NK-92 treated with Interleukin-12 subunit alpha and Interleukin-12 subunit beta, amount 100 ng/mL, for 24 hours (cell line): ENCODE measurements at regions not wholly inside any gene's neighbourhood (a gene's known extent, or its start where the extent isn't known, plus 50 kb on each side); places are given as distances from the start of the nearest gene placed in this dataset.
"Not testable (repeated sequence)": the region's sequence is repeated elsewhere in the genome, so short reads cannot be mapped to it uniquely, and the experiment has no call there.

ENCODE experiments used
- DNase-seq: peaks from one replicate; lab custom pipeline; 2025; lab: John Stamatoyannopoulos, UW

DNA sequence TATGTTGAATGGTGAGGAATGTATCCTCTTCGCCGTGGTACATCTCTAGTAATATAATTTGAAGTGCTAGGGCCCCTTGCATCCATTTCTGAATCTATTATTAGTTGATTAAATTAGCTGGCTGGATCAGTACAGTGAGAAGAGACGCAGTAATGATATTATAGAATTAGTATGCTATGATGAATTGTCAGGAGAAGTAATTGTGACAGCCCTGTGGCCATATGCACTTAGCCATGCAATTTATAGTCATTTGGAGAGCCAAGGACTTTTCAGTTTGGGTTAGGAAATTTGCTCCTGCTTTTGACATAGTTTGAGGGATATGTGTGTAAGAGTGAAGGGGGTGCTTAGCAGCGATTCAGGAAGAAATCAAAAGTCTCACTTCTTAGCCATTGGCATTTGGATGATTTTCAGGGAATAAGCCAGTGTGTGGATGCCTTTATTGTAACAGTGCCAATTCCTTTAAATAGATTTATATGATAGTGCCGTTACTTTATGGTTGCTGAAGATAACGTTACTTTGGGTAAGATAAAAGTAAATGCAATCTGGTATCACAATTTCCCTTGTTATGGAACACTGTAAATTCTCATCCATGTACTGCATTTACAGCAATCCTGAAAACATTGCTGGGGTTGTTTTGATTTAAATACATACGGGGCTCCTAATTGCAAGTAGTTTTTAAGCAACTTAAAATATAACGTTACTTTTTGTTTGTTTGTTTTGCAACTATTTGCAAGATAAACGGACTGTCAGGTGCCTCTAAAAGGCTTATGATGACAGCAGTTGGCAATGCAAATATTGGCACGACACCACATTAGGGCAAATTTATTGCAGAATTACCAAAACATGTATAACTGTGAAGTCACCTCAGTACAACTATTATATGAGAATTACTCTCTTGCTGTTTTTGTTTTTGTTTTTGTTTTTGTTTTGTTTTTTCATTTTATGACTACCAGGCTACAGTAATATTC lies 875.4 kb upstream of the WWC1 start:
- no peak for DNase-seq

DNA sequence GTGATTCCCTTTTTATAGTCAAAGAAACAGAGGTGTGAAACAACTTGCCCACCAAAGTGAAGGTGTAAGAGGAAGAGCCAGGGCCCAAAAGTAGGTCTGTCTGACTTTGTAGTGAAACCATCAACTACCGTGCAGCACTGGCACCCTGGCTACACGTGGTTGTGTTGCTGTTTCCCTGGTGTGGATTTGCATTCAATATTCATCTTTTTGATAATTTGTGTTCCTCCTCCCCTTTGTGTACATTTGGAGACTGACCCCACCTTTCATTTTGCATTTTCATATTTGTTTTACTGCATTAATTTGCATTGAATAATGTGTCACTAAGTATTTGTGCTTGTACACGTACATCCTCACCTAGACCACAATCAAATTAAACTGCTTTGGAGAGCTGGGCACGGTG lies 873.8 kb upstream of the WWC1 start:
- DNase-seq = no peak

DNA sequence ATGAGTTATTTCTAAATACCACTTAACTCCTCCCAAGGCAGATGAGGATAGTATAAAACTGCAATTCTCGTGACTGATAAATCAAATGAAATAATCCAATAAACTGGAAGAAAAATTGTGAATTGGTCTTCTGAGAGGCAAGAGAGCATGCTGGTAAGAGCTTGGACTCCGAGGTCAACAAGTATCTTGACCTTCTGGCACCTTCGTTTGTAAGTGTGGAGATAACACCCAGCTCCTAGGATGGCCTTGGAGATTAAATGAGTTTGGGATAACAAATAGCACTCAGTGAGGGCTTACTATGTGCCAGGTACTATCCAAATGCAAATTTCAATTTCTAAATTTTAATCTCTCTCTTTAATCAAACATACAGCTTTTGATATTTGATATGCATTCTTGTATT lies 866.3 kb upstream of the WWC1 start:
- no peak for DNase-seq

DNA sequence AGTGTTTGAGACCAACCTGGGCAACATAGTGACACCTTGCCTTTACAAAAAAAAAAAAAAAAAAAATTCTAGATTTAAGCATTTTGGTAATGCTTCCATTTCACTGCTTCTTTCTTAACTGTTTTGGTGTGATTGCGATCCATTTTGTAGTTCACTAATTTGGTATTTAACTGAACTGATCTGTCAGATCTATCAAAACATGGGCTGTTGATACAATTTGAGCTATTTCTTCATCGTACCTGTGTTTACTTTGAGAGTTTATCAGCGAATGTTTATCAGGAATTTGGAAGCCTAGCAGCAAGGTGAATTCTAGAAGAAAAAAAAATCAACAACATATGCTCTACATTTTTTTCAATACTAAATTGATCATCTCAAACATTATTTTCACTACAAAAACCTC lies 864.9 kb upstream of the WWC1 start:
- no peak for DNase-seq

DNA sequence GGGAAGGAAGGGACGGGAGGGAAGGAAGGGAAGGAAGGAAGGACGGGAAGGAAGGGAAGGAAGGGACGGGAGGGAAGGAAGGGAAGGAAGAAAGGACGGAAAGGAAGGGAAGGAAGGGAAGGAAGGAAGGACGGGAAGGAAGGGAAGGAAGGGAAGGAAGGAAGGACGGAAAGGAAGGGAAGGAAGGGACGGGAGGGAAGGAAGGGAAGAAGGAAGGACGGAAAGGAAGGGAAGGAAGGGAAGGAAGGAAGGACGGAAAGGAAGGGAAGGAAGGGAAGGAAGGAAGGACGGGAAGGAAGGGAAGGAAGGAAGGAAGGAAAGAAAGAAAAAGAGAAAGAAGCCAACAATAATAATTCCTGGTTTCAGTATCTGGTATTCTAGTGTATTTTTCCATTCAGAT lies 863.8 kb upstream of the WWC1 start:
- DNase-seq = not testable (repeated sequence)

DNA sequence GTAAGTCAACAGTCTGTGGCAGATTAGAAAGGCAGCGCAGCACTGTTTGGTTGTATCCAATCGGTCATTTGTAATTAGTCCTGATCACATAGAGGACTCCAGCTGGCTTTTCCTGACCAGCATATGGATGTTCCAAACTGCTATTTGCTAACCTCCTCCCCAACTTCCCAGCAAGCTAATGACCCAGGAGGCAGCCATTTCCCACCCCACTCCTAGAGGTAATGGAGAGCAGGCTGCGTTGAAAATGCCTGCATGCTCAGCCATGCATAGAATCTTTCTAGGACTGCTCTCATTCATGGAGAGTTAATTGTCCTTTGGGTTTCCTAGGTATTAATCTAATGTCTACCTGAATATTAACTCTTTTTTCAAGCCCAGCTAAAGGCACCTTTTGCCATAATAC lies 850.6 kb upstream of the WWC1 start:
- no peak for DNase-seq

DNA sequence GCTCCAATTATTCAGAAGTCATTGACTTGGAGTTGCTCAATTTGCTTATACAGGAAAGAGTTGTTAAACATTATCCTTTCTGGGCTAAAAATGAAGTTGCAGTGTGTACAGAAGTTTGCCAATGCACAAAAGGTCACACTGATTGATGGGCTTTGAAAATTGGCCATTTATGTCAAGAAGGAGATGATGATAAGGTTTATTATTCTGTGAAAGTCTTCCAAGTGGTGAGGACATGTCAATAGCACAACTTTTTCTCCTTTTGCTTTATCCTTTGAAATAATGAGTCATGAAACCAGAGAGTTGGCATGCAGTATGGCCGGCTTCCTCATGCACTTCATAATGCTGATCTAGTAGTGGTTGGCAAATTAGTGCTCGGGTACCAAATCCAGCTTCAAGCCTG lies 848.5 kb upstream of the WWC1 start:
- DNase-seq = no peak

DNA sequence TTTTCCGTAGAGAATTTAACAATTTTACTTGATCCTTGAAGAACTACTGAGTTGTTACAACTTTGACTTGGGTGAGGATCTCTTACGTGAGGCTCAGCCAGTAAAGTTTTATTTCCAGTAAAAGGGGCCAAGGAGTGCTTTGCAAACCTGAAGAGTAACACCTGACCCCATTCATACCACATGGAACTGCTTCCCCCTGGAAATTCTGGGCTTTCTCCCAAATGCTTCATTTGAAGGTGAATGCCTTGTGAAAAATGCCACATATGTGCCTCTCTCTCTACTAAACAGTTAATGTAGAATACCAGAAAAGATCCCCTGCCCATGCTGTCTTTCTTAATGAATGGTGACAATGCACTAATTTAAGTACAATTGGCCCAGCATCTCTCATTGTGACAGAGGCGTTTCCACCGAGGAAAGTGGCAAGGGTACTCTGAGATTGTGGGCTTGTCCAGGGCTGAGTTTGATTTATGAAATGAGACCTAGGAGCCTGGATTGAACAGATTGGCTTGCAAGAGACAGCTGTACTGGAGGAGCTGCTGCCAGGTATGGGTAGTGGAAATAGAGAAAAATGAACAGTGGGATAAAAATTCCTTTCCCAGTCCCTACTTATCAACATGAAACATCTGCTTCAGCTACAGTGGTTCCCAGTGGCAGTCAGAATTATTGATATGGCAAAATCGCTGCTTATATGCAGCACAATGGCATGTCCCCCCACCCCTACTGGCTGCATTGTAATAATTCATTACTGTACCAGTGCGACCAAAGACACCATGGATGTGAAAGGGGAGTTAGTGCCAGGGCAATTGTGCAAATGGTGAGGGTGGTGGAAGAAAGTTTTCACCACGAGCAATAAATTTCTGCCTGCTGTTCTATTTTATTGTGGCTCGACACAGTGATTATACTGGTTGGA lies 843.7 kb upstream of the WWC1 start:
- DNase-seq = no peak

DNA sequence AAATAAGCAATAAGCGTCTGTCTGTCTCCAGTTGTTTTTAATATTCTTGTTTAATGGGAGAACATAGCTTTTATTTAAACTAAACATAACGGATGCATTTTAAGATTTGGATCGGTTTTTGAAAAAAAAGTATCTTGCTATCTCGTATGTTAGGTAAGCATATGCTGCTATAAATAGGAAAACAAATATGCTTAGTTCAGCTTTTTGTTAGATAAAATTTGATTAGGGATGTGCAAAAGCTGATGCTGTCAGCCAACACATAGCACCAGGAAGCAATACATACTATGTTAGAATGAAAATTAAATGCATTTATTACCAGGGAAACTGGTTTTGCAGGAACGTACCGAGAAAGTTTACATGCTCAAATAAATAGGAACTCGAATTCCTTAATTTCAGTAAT lies 843.1 kb upstream of the WWC1 start:
- DNase-seq = no peak

DNA sequence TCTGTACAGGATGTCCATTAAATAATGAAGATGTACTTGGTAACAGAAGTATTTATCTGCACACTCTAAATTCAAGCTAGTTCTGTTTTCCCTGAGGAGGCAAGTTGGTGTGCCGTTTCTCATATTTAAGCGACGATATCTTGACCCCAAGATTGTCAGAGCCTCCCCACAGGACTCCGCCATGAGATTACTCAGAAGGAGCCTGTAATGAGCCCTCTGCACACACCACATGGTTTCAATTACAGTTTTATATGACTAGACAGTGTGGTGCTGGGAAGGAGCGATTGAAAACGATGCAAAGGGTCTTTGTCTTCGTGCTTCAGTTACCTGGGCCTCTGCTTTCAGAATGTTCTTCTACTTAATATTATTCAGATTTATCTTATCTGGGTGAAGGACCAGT lies 840.4 kb upstream of the WWC1 start:
- DNase-seq = no peak

DNA sequence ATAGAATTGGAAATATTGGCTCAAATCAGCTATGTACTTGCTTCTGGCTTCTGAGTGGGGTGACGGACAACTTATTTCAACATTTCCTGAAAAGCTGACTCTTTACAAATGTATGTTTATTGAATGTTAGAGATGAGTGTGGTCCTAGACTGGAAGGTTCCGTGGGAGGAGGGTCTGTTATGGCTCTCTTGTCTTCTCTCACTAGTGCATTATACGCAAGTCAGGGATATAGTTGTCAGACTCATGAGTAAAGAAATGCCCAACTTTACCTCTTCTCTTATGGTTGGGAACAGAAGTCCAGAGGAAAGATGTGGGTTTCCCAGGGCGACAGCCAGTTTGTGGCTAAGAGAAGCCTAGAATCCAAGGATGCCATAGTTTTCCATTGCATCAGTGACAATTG lies 839.3 kb upstream of the WWC1 start:
- no peak for DNase-seq

DNA sequence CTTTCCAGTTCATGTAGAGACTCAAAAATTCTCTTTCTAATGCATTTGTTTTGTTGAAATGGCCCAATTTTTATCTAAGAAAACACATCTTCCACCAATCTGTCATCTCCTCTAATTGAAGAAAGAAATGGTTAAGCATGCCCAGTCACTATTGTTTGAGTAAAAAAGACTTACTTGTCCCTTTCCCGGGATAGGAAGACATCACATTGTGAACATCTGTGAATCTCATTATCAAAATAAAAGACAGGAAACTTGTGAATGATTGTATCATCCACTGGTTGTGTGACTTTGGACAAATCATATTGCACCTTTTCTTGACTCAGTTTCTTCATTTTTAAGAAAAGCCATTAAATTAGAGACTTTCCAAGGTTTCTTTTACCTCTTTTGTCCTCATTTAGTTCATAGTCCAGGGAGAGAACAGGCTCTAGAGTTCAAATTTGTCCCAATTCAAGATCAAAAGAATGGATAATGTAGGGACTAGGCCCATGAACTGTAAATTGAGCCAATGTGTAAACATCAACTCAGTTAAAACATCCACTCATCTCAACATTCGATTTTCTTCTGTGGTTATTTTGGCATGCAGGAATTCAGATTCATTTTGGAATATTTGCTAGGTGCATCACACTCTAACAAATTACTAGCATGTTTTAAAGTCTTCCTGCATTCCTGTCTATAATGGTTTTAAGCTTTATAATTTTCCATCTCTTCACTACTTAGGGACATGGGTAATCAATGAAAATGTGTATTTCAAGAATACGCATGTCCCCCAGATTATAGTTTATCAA lies 838.0 kb upstream of the WWC1 start:
- DNase-seq = no peak

DNA sequence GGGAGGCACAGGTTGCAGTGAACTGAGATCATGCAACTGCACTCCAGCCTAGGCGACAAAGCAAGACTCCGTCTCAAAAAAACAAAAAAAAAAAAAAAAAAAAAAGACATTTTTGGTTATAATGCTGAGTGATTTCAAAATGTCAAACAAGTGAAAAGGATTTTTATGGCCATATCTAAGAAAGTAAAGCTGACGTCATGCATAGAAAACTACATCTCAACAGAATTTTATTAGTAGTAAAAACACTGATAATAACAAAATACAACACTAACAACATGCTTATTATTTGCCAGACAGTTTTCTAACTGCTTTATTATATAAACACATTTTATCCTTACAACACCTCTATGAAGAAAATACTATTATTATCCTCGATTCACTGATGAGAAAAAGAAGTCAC lies 833.0 kb upstream of the WWC1 start:
- DNase-seq = no peak

DNA sequence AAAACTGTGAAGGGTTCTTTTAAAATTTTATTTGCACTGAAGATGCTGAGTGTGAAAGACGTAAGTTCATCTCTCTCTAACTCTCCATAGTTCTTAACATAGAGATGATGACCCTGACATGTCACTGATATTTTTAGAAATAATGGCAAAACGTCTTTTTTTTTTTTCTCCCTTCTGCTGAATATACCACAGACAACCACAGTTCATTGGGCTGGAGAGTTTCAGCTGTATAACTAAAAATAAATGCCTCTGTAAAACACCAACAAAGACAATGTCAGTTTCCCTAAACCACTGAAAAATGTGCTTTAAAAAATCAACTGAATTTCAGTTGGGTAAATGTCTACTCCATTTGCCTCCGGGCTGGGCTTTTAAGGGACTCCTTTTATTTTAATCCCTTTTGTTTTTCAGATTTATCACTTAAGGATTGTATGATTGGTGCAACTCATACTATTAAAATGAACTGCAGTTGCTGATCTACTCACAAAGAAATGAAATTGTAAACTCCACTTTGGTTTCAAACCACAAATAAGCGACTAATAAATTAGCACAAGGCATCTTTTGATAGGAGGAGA lies 830.9 kb upstream of the WWC1 start:
- DNase-seq = no peak

DNA sequence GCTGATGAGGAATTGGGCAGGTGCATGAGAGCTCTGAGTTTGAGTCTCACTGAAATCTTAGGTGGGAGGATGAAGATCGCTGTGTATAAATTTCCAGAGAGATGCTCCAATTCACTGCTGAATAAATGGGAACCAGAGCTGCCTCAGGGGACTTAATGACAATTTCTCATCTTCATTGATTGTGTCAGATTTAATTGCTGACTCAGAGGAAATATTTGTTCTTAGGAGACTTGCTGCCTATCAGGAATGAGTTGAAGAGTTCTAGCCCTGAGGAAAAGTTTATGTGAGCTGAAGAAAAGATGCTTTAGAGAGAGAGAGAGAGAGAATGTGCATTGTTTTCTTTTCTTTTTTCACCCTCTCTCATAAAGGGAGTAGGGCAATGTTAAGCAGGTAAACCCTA lies 827.5 kb upstream of the WWC1 start:
- DNase-seq = no peak

DNA sequence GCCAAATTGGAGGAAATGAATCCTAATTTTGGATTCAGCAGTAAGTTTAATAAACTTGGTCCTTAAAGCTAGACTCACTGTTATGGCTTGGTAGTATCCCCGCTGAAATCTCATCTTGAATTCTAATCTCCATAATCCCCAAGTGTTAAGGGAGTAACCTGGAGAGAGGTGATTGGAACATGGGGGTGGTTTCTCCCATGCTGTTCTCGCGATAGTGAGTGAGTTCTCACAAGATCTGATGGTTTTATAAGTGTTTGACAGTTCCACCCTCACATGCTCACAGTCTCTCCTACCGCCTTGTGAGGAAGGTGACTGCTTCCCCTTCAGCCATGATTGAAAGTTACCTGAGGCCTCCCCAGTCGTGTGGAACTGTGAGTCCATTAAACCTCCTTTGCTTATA lies 824.5 kb upstream of the WWC1 start:
- no peak for DNase-seq

DNA sequence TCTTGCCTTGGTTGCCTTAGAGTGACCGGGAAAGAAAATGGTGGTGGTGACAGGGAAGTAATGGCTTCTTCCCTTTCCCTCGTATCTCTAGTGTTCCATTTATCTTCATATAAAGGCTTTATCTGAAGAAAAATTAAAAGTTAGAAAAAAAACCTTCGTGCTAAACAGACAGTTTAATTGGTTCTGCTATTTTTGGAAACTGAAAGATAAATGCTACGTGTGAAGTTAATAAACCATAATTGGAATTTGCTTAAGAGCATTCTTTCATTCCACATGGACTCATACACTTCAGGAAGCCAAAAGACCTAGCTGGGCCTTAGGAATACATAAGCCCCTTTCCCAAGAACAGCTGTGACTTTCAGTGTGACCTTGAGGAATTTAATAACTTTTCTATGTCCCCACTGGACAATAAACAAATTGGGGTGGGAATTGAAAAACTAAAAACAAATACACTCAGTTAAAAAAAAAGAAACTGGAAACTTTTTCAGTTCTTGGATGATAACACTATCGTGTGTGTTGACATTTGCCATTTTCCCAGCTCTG lies 818.8 kb upstream of the WWC1 start:
- no peak for DNase-seq

DNA sequence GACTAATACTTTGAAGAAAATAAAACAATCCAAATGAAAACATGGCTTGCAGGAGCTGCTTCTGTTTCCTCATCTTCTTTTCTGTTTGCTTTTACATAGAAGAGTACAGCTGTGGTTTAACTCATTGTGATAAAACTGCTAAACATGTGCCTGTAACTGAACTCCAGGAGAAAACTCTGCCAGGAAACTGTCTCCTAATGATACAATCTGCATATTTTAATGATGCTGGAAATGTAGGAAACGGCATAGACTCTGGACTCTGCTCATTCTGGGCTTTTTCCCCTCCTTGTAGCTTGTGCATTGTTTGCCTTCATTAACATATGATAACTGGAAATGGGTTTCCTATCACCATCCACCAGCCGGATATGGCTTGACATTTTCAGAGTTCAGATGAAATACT lies 813.3 kb upstream of the WWC1 start:
- no peak for DNase-seq

DNA sequence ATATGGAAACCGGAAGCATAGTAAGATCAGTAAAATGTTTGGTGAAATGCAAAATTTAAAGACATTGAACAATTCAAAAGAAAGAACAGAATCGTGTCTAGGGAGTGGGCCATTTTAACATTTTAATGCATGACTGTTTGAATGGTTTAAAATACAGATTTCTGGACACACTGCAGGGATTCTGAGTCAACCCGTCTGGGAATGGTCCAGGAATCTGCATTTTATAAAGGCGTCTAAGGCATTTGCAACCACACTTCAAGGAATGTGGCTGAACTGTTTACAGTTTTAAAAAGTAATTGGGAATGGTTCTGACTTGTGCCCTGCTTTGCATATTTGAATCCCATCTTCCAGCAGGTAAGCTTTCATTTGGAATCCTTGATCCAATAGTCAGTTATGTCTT lies 811.7 kb upstream of the WWC1 start:
- DNase-seq = no peak

DNA sequence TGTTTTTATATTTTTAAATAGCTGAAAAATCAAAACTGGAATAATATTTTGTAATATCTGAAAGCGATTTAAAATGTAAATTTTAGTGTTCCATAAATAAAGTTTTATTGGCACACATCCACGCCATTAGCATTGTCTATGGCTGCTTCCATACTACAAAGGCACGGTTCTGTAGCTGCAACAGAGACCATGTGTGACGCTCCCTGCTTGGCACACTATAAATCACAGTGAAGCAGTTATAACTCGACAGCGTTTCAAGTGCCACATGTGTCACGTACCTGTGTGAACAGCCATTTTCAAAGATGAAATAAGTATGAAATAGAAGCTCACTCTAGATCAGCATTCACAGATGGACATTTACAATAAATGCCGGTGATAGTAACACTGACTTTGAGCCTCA lies 810.1 kb upstream of the WWC1 start:
- DNase-seq = no peak

DNA sequence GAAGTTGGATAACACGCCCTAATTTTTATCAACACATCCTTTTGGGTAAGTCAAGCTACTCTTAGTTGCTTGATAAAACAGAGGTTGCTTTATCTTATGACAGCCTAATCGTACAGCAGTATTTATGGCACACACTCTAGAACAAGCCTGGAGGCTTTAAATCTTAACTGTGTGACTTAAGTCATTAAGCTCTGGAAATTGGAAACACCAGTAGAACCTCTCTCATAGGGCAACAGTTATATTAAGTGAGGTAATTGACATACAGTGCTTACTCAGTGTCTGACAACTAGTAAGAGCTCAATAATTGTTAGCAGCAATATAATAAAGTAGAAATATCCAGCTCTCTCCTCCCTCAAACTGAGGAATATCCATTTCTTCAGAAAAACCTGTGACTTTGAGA lies 808.9 kb upstream of the WWC1 start:
- DNase-seq = no peak
